Activated T-helper 1 cell treated with anti-CD3 and anti-CD28 coated beads, Interleukin-12 subunit alpha, Interleukin-12 subunit beta, Interleukin-2, Interleukin-4 antibody, amounts not matched to agents 30 ng/mL and 10 ng/mL and 1 ng/mL, durations not matched to agents 14 hours and 24 hours and 36 hours (primary cell): ENCODE measurements at regions not wholly inside any gene's neighbourhood (a gene's known extent, or its start where the extent isn't known, plus 50 kb on each side); places are given as distances from the start of the nearest gene placed in this dataset.
"Not testable (repeated sequence)": the region's sequence is repeated elsewhere in the genome, so short reads cannot be mapped to it uniquely, and the experiment has no call there.

Source experiments
- DNase-seq: peaks from one replicate; pipeline ENCODE4 v3.0.0; 2021; ENCODE audit warnings: low spot score
- H3K27ac Mint-ChIP-seq: one replicate; pipeline ENCODE4 v1.8.0; 2021; ENCODE audit warnings: mild to moderate bottlenecking, mixed read lengths
- H3K27me3 Mint-ChIP-seq: one replicate; pipeline ENCODE4 v1.8.0; 2022; ENCODE audit warnings: mild to moderate bottlenecking, moderate library complexity, mixed read lengths; ENCODE audit not compliant: insufficient read depth
- H3K36me3 Mint-ChIP-seq: one replicate; pipeline ENCODE4 v1.8.0; 2021; ENCODE audit warnings: low read depth, mixed read lengths
- H3K4me1 Mint-ChIP-seq: one replicate; pipeline ENCODE4 v1.8.0; 2021; ENCODE audit warnings: low read depth, mixed read lengths
- H3K4me3 Mint-ChIP-seq: one replicate; pipeline ENCODE4 v1.8.0; 2021; ENCODE audit warnings: mild to moderate bottlenecking, moderate library complexity, mixed read lengths
- H3K9me3 Mint-ChIP-seq: one replicate; pipeline ENCODE4 v1.8.0; 2021; ENCODE audit warnings: mixed read lengths
- intact Hi-C: fragments of 100-400 bp; cut with micrococcal nuclease; formaldehyde crosslinking; loops from one replicate; pipeline ENCODE4 v1.15.1; 2024

- Mint-ChIP-seq H3K4me1 (peaks cover 18% of the 10 kb centered on the region), H3K9me3 (peaks cover 13% of the 10 kb centered on the region), H3K27me3 (peaks cover 1% of the 10 kb centered on the region), H3K27ac (no peak overlapping the region), H3K36me3 (peaks cover 2% of the 10 kb centered on the region), H3K4me3 (no peak overlapping the region)
- no peak for DNase-seq
- intact Hi-C loops: no loop called here
Observed at GRCh38 chr3:18097473-18097872, 327.7 kb downstream of the SATB1 start.

GRCh38 chr3:18092726-18093125 is 332.4 kb downstream of the SATB1 start:
- Mint-ChIP-seq H3K4me3 (no peak overlapping the region), H3K36me3 (peaks cover 2% of the 10 kb centered on the region), H3K27me3 (peaks cover 1% of the 10 kb centered on the region), H3K4me1 (peaks cover 11% of the 10 kb centered on the region), H3K27ac (no peak overlapping the region), H3K9me3 (peaks cover 10% of the 10 kb centered on the region)
- intact Hi-C loops: no loop called here
- no peak for DNase-seq

GRCh38 chr3:18090377-18090776 is 334.8 kb downstream of the SATB1 start:
- no peaks in the 10 kb centered on the region for H3K9me3 Mint-ChIP-seq
- H3K4me3 Mint-ChIP-seq: no peak overlapping the region
- no peak for DNase-seq
- no peak overlapping the region for H3K27ac Mint-ChIP-seq
- no peaks in the 10 kb centered on the region for H3K36me3 Mint-ChIP-seq
- peaks cover 1% of the 10 kb centered on the region for H3K27me3 Mint-ChIP-seq
- intact Hi-C loops: no loop called here
- H3K4me1 Mint-ChIP-seq: peaks cover 12% of the 10 kb centered on the region

- no peak for DNase-seq
- peak overlapping the region; percentile 1 for H3K27ac Mint-ChIP-seq
Observed at GRCh38 chr3:18087988-18088387, 337.2 kb downstream of the SATB1 start.

GRCh38 chr3:18086760-18087159 is 338.4 kb downstream of the SATB1 start:
- intact Hi-C loops: no loop called here
- Mint-ChIP-seq H3K27me3 (no peaks in the 10 kb centered on the region), H3K27ac (no peak overlapping the region), H3K9me3 (no peaks in the 10 kb centered on the region), H3K4me1 (peaks cover 12% of the 10 kb centered on the region), H3K36me3 (no peaks in the 10 kb centered on the region), H3K4me3 (no peak overlapping the region)
- no peak for DNase-seq

More at GRCh38 chr3:18087988-18088387, 337.2 kb downstream of the SATB1 start:
- no peak overlapping the region for H3K4me3 Mint-ChIP-seq
- no peaks in the 10 kb centered on the region for H3K36me3 Mint-ChIP-seq
- H3K9me3 Mint-ChIP-seq: no peaks in the 10 kb centered on the region
- intact Hi-C loops: no loop called here
- H3K4me1 Mint-ChIP-seq: peaks cover 12% of the 10 kb centered on the region
- H3K27me3 Mint-ChIP-seq: peaks cover 1% of the 10 kb centered on the region

- no peaks in the 10 kb centered on the region for H3K9me3 Mint-ChIP-seq
- no peak overlapping the region for H3K4me3 Mint-ChIP-seq
- peaks cover 12% of the 10 kb centered on the region for H3K4me1 Mint-ChIP-seq
- no peak overlapping the region for H3K27ac Mint-ChIP-seq
- peaks cover 2% of the 10 kb centered on the region for H3K27me3 Mint-ChIP-seq
- intact Hi-C loops: no loop called here
- DNase-seq: no peak
- H3K36me3 Mint-ChIP-seq: no peaks in the 10 kb centered on the region
Observed at GRCh38 chr3:18086078-18086477, 339.1 kb downstream of the SATB1 start.

- Mint-ChIP-seq H3K27ac (no peak overlapping the region), H3K27me3 (peaks cover 2% of the 10 kb centered on the region), H3K9me3 (no peaks in the 10 kb centered on the region), H3K36me3 (no peaks in the 10 kb centered on the region), H3K4me3 (no peak overlapping the region), H3K4me1 (peaks cover 12% of the 10 kb centered on the region)
- intact Hi-C loops: no loop called here
- no peak for DNase-seq
Observed at GRCh38 chr3:18085429-18085828, 339.7 kb downstream of the SATB1 start.

- DNase-seq: not testable (repeated sequence)
Observed at GRCh38 chr3:18083273-18083590, 340.8 kb upstream of the TBC1D5 start.

GRCh38 chr3:18082551-18083272 is 340.3 kb upstream of the TBC1D5 start:
- Mint-ChIP-seq H3K36me3 (no peaks in the 10 kb centered on the region), H3K4me1 (peaks cover 1% of the 10 kb centered on the region), H3K27me3 (peaks cover 4% of the 10 kb centered on the region), H3K9me3 (no peaks in the 10 kb centered on the region), H3K27ac (no peak overlapping the region), H3K4me3 (no peak overlapping the region)
- intact Hi-C loops: no loop called here
- no peak for DNase-seq

More at GRCh38 chr3:18083273-18083590, 340.8 kb upstream of the TBC1D5 start:
- intact Hi-C loops, H3K4me1 Mint-ChIP-seq, H3K27me3 Mint-ChIP-seq, H3K4me3 Mint-ChIP-seq, H3K27ac Mint-ChIP-seq, H3K9me3 Mint-ChIP-seq, H3K36me3 Mint-ChIP-seq: not testable (repeated sequence)

GRCh38 chr3:18080198-18080689 is 337.8 kb upstream of the TBC1D5 start:
- intact Hi-C loops: no loop called here
- Mint-ChIP-seq H3K27me3 (peaks cover 6% of the 10 kb centered on the region), H3K36me3 (no peaks in the 10 kb centered on the region), H3K4me3 (no peak overlapping the region), H3K9me3 (no peaks in the 10 kb centered on the region), H3K27ac (no peak overlapping the region), H3K4me1 (no peaks in the 10 kb centered on the region)
- no peak for DNase-seq

- H3K4me1 Mint-ChIP-seq: no peaks in the 10 kb centered on the region
Observed at GRCh38 chr3:18079739-18080138, 337.3 kb upstream of the TBC1D5 start.

GRCh38 chr3:18079062-18079461 is 336.6 kb upstream of the TBC1D5 start:
- peaks cover 6% of the 10 kb centered on the region for H3K27me3 Mint-ChIP-seq
- no peak overlapping the region for H3K27ac Mint-ChIP-seq
- DNase-seq: no peak
- no peaks in the 10 kb centered on the region for H3K9me3 Mint-ChIP-seq
- H3K4me1 Mint-ChIP-seq: no peaks in the 10 kb centered on the region
- no peak overlapping the region for H3K4me3 Mint-ChIP-seq
- intact Hi-C loops: no loop called here
- no peaks in the 10 kb centered on the region for H3K36me3 Mint-ChIP-seq

More at GRCh38 chr3:18079739-18080138, 337.3 kb upstream of the TBC1D5 start:
- intact Hi-C loops: no loop called here
- H3K27ac Mint-ChIP-seq: no peak overlapping the region
- DNase-seq: no peak
- H3K27me3 Mint-ChIP-seq: peaks cover 6% of the 10 kb centered on the region
- H3K36me3 Mint-ChIP-seq: no peaks in the 10 kb centered on the region
- no peaks in the 10 kb centered on the region for H3K9me3 Mint-ChIP-seq
- H3K4me3 Mint-ChIP-seq: no peak overlapping the region

- H3K9me3 Mint-ChIP-seq: no peaks in the 10 kb centered on the region
- H3K4me1 Mint-ChIP-seq: no peaks in the 10 kb centered on the region
- H3K4me3 Mint-ChIP-seq: no peak overlapping the region
- intact Hi-C loops: no loop called here
- peaks cover 6% of the 10 kb centered on the region for H3K27me3 Mint-ChIP-seq
- H3K36me3 Mint-ChIP-seq: no peaks in the 10 kb centered on the region
- no peak for DNase-seq
- H3K27ac Mint-ChIP-seq: no peak overlapping the region
Observed at GRCh38 chr3:18077128-18077840, 334.9 kb upstream of the TBC1D5 start.
